Gastroesophageal sphincter (tissue), 4 donors: ENCODE measurements at regions not wholly inside any gene's neighbourhood (a gene's known extent, or its start where the extent isn't known, plus 50 kb on each side); places are given as distances from the start of the nearest gene placed in this dataset.

Experiments
- ATAC-seq: fragments of 150-250 bp; one replicate; pipeline ENCODE4 v1.9.1; 2016; ENCODE audit warnings: mild to moderate bottlenecking, moderate library complexity
- H3K27ac ChIP-seq, 4 donors: fragments of 200-600 bp; sonication (generic) in 3 of 4; 1 replicate in 3 of 4; 2 replicates in 1 of 4; pipeline ENCODE4 v1.5.1; 2016 to 2019
- H3K27me3 ChIP-seq: fragments of 200-600 bp; sonication (generic); one replicate; pipeline ENCODE4 v1.5.1; 2019
- H3K36me3 ChIP-seq, 2 donors: fragments of 200-600 bp; sonication (generic); one replicate each; pipeline ENCODE4 v1.5.1; 2019; ENCODE audit warnings: control low read depth in 1 of 2
- H3K4me1 ChIP-seq, 3 donors: fragments of 200-600 bp; sonication (generic); 1 replicate in 2 of 3; 2 replicates in 1 of 3; pipeline ENCODE4 v1.5.1; 2016 to 2019; ENCODE audit warnings: control low read depth in 2 of 3
- H3K4me3 ChIP-seq, 2 donors: fragments of 200-600 bp; sonication (generic); one replicate each; pipeline ENCODE4 v1.5.1; 2019; ENCODE audit warnings: mild to moderate bottlenecking in 1 of 2, moderate library complexity in 1 of 2
- H3K9me3 ChIP-seq, 3 donors: fragments of 200-600 bp; sonication (generic); one replicate each; pipeline ENCODE4 v1.5.1; 2017 to 2019; ENCODE audit warnings: control low read depth in 2 of 3
- CTCF ChIP-seq, 4 experiments: fragments of 200-600 bp in 2 of 4; fragments of 450-650 bp in 2 of 4; sonication (generic) in 1 of 4; IDR thresholded peaks; one replicate each; pipeline ENCODE4 v1.5.1; 2017 to 2019; ENCODE audit warnings: antibody characterized with exemption in 4 of 4, mild to moderate bottlenecking in 2 of 4, moderate library complexity in 2 of 4
- EP300 ChIP-seq: sonication (generic); formaldehyde crosslinking; IDR thresholded peaks from one replicate; pipeline ENCODE4 v1.6.1; 2017; ENCODE audit warnings: antibody characterized with exemption, mild to moderate bottlenecking
- POLR2A ChIP-seq, 2 donors: fragments of 450-650 bp; IDR thresholded peaks; one replicate each; pipeline ENCODE4 v1.6.1; 2017; ENCODE audit warnings: antibody characterized with exemption in 2 of 2, mild to moderate bottlenecking in 2 of 2, moderate library complexity in 1 of 2
- POLR2AphosphoS5 ChIP-seq: sonication (generic); formaldehyde crosslinking; IDR thresholded peaks from one replicate; pipeline ENCODE4 v1.6.1; 2017; ENCODE audit warnings: antibody characterized with exemption
- WGBS, 2 donors: methylation state at CpG; one replicate each; pipeline ENCODE4 v1.1.5; 2018; ENCODE audit warnings: low coverage in 1 of 2; 5-methylcytosine and 5-hydroxymethylcytosine counted together

GRCh38 chr15:26144836-26145235 is 281.7 kb upstream of the ATP10A start:
- Histone ChIP-seq H3K27ac (no peak overlapping the region), H3K4me1 (peaks cover 0 to 12% (median 0%) of the 10 kb centered on the region in 3 donors)
- WGBS, 2 donors: 67 to 96% methylated on average over 3 of the region's 4 CpGs

GRCh38 chr15:26143221-26143620 is 280.1 kb upstream of the ATP10A start:
- TF ChIP-seq CTCF (IDR thresholded peaks at IDR 0.05) (no peak), POLR2AphosphoS5 (no peak), POLR2A (IDR thresholded peaks at IDR 0.05) (no peak), EP300 (no peak)
- H3K9me3 ChIP-seq: no peaks in the 10 kb centered on the region
- 63 to 93% methylated on average over 1 of the region's 1 CpG for WGBS, 2 donors
- H3K27ac ChIP-seq: no peak overlapping the region
- H3K36me3 ChIP-seq: no peaks in the 10 kb centered on the region
- no peak overlapping the region for H3K4me3 ChIP-seq
- peaks cover 0 to 12% (median 0%) of the 10 kb centered on the region in 3 donors for H3K4me1 ChIP-seq
- no peak for ATAC-seq
- H3K27me3 ChIP-seq: no peaks in the 10 kb centered on the region

More at GRCh38 chr15:26144836-26145235, 281.7 kb upstream of the ATP10A start:
- no peak for TF ChIP-seq CTCF (IDR thresholded peaks at IDR 0.05)
- TF ChIP-seq EP300: no peak
- no peak for TF ChIP-seq POLR2A (IDR thresholded peaks at IDR 0.05)
- TF ChIP-seq POLR2AphosphoS5: no peak
- H3K27me3 ChIP-seq: no peaks in the 10 kb centered on the region
- H3K4me3 ChIP-seq: no peak overlapping the region
- H3K36me3 ChIP-seq: no peaks in the 10 kb centered on the region
- no peaks in the 10 kb centered on the region for H3K9me3 ChIP-seq
- no peak for ATAC-seq

GRCh38 chr15:26134812-26135211 is 271.7 kb upstream of the ATP10A start:
- no peaks in the 10 kb centered on the region for H3K27me3 ChIP-seq
- H3K27ac ChIP-seq: no peak overlapping the region
- peaks cover 0 to 8% (median 2%) of the 10 kb centered on the region in 3 donors for H3K4me1 ChIP-seq
- no peaks in the 10 kb centered on the region for H3K36me3 ChIP-seq
- TF ChIP-seq POLR2A (IDR thresholded peaks at IDR 0.05) (no peak), EP300 (no peak), POLR2AphosphoS5 (no peak)
- 75 to 89% methylated on average over 9 to 11 of the region's 11 CpGs for WGBS, 2 donors
- no peaks in the 10 kb centered on the region for H3K9me3 ChIP-seq
- H3K4me3 ChIP-seq: no peak overlapping the region
- ATAC-seq: no peak

GRCh38 chr15:26134152-26134551 is 271.0 kb upstream of the ATP10A start:
- ATAC-seq: no peak
- H3K27ac ChIP-seq: no peak overlapping the region
- no peak for TF ChIP-seq POLR2AphosphoS5
- TF ChIP-seq POLR2A (IDR thresholded peaks at IDR 0.05): no peak
- 77 to 82% methylated on average over 5 of the region's 5 CpGs for WGBS, 2 donors
- H3K4me1 ChIP-seq: peaks cover 0 to 8% (median 2%) of the 10 kb centered on the region in 3 donors
- no peaks in the 10 kb centered on the region for H3K36me3 ChIP-seq
- no peak overlapping the region for H3K4me3 ChIP-seq
- H3K27me3 ChIP-seq: no peaks in the 10 kb centered on the region
- H3K9me3 ChIP-seq: no peaks in the 10 kb centered on the region

GRCh38 chr15:26132811-26133210 is 269.7 kb upstream of the ATP10A start:
- H3K4me1 ChIP-seq: peaks cover 0 to 8% (median 2%) of the 10 kb centered on the region in 3 donors
- no peaks in the 10 kb centered on the region for H3K9me3 ChIP-seq
- no peak overlapping the region for H3K4me3 ChIP-seq
- 58 to 86% methylated on average over 1 to 3 of the region's 3 CpGs for WGBS, 2 donors
- TF ChIP-seq EP300 (no peak), CTCF (IDR thresholded peaks at IDR 0.05) (no peak), POLR2AphosphoS5 (no peak), POLR2A (IDR thresholded peaks at IDR 0.05) (no peak)
- H3K27me3 ChIP-seq: no peaks in the 10 kb centered on the region
- no peaks in the 10 kb centered on the region for H3K36me3 ChIP-seq
- no peak overlapping the region for H3K27ac ChIP-seq
- ATAC-seq: no peak

- TF ChIP-seq CTCF (IDR thresholded peaks at IDR 0.05): no peak
- TF ChIP-seq POLR2A (IDR thresholded peaks at IDR 0.05): no peak
- TF ChIP-seq POLR2AphosphoS5: no peak
- no peak for TF ChIP-seq EP300
- Histone ChIP-seq H3K9me3 (no peaks in the 10 kb centered on the region), H3K27ac (no peak overlapping the region), H3K4me3 (no peak overlapping the region), H3K4me1 (peaks cover 0 to 18% (median 2%) of the 10 kb centered on the region in 3 donors), H3K36me3 (no peaks in the 10 kb centered on the region), H3K27me3 (no peaks in the 10 kb centered on the region)
- ATAC-seq: no peak
- WGBS, 2 donors: 22 to 50% methylated on average over 1 to 3 of the region's 5 CpGs
Measured at GRCh38 chr15:26129852-26130251, 266.7 kb upstream of the ATP10A start.
